GM06990 (cell line): ENCODE measurements at regions not wholly inside any gene's neighbourhood (a gene's known extent, or its start where the extent isn't known, plus 50 kb on each side); places are given as distances from the start of the nearest gene placed in this dataset.

Experiments
- DNase-seq: peaks from one replicate; pipeline ENCODE4 v3.0.0-alpha.2; 2011; ENCODE audit not compliant: insufficient read length; ENCODE audit errors: extremely low read depth
- H3K27me3 ChIP-seq: replicated peaks from 2 replicates; pipeline ENCODE4 v1.6.0; 2011; ENCODE audit warnings: low read length; ENCODE audit not compliant: control insufficient read depth, insufficient read depth
- H3K36me3 ChIP-seq: 2 replicates; pipeline ENCODE4 v1.5.1; 2011; ENCODE audit warnings: low read length; ENCODE audit not compliant: control insufficient read depth, insufficient read depth
- H3K4me3 ChIP-seq: replicated peaks from 2 replicates; pipeline ENCODE4 v1.5.1; 2011; ENCODE audit warnings: low read depth, mild to moderate bottlenecking, control low read depth, low read length
- CTCF ChIP-seq: IDR thresholded peaks from 2 replicates; pipeline ENCODE4 v1.5.1; 2011; ENCODE audit warnings: low read length, control low read depth, mild to moderate bottlenecking, inconsistent platforms; ENCODE audit not compliant: insufficient read depth, poor library complexity, severe bottlenecking

- DNase-seq, result no peak
- TF ChIP-seq CTCF, result no peak
- Histone ChIP-seq H3K36me3 (no peaks in the 10 kb centered on the region), H3K27me3 (no peaks in the 10 kb centered on the region), H3K4me3 (no peak overlapping the region)
These were observed 673.0 kb upstream of the LMO3 start for GRCh38 chr12:17278946-17279345.

GRCh38 chr12:17276196-17276595 lies 670.2 kb upstream of the LMO3 start:
- TF ChIP-seq CTCF, result no peak
- no peak for DNase-seq
- H3K4me3 ChIP-seq, result no peak overlapping the region
- H3K36me3 ChIP-seq, result no peaks in the 10 kb centered on the region
- H3K27me3 ChIP-seq, result no peaks in the 10 kb centered on the region

- TF ChIP-seq CTCF, result no peak
- DNase-seq, result no peak
- H3K4me3 ChIP-seq, result no peak overlapping the region
- H3K36me3 ChIP-seq, result no peaks in the 10 kb centered on the region
- no peaks in the 10 kb centered on the region for H3K27me3 ChIP-seq
These were observed 660.9 kb upstream of the LMO3 start for GRCh38 chr12:17266856-17267255.

GRCh38 chr12:17264603-17265002 lies 658.6 kb upstream of the LMO3 start:
- no peak for DNase-seq
- H3K4me3 ChIP-seq, result no peak overlapping the region
- TF ChIP-seq CTCF, result no peak
- no peaks in the 10 kb centered on the region for H3K27me3 ChIP-seq
- no peaks in the 10 kb centered on the region for H3K36me3 ChIP-seq

- Histone ChIP-seq H3K27me3 (no peaks in the 10 kb centered on the region), H3K4me3 (no peak overlapping the region), H3K36me3 (no peaks in the 10 kb centered on the region)
- no peak for TF ChIP-seq CTCF
- no peak for DNase-seq
These were observed 633.9 kb upstream of the LMO3 start for GRCh38 chr12:17239874-17240273.

- Histone ChIP-seq H3K27me3 (no peaks in the 10 kb centered on the region), H3K4me3 (no peak overlapping the region), H3K36me3 (no peaks in the 10 kb centered on the region)
- no peak for TF ChIP-seq CTCF
- no peak for DNase-seq
These were observed 630.0 kb upstream of the LMO3 start for GRCh38 chr12:17235996-17236395.
